ENCODE measurements at regions not wholly inside any gene's neighbourhood (a gene's known extent, or its start where the extent isn't known, plus 50 kb on each side); places are given as distances from the start of the nearest gene placed in this dataset.

- H3K9ac ChIP-seq (ENCODE audit: low read depth, low read length, poor library complexity, severe bottlenecking): no peak overlapping the region
- no peaks in the 10 kb centered on the region for H4K20me1 ChIP-seq (ENCODE audit: insufficient read depth, low read length, poor library complexity, severe bottlenecking)
- no peaks in the 10 kb centered on the region for H3K27me3 ChIP-seq (ENCODE audit: insufficient read depth, low read length, poor library complexity, severe bottlenecking)
- no peaks in the 10 kb centered on the region for H3K4me1 ChIP-seq (ENCODE audit: insufficient read depth, low read length, poor library complexity, severe bottlenecking)
- H3K4me2 ChIP-seq (ENCODE audit: low read depth, low read length, poor library complexity, severe bottlenecking): no peak overlapping the region
- no peaks in the 10 kb centered on the region for H3K36me3 ChIP-seq (ENCODE audit: insufficient read depth, low read length)
- H2AFZ ChIP-seq (ENCODE audit: low read length): no peak overlapping the region
- H3K79me2 ChIP-seq (ENCODE audit: insufficient read depth, low read length): no peaks in the 10 kb centered on the region
- TF ChIP-seq EZH2phosphoT487 (IDR thresholded peaks at IDR 0.05; ENCODE audit: borderline replicate concordance): no peak
- no peak for TF ChIP-seq CTCF (conservative IDR thresholded peaks at IDR 0.05; ENCODE audit: low read length)
- no peaks in the 10 kb centered on the region for H3K9me2 ChIP-seq (replicated peaks; ENCODE audit: low read depth, low read length)
- no peaks in the 10 kb centered on the region for H3K9me3 ChIP-seq (ENCODE audit: insufficient read depth, low read depth, low read length)
- no peaks in the 10 kb centered on the region for H3F3A ChIP-seq (ENCODE audit: low read depth)
- H3K4me3 ChIP-seq (ENCODE audit: low read length, poor library complexity, severe bottlenecking): no peak overlapping the region
Observed at GRCh38 chr12:74120644-74121043, 417.0 kb upstream of the ATXN7L3B start.

GRCh38 chr12:74129702-74130101, 407.9 kb upstream of the ATXN7L3B start:
- H4K20me1 ChIP-seq (ENCODE audit: insufficient read depth, low read length, poor library complexity, severe bottlenecking): no peaks in the 10 kb centered on the region
- no peaks in the 10 kb centered on the region for H3F3A ChIP-seq (ENCODE audit: low read depth)
- H3K79me2 ChIP-seq (ENCODE audit: insufficient read depth, low read length): no peaks in the 10 kb centered on the region
- TF ChIP-seq CTCF (conservative IDR thresholded peaks at IDR 0.05; ENCODE audit: low read length) (no peak), EZH2phosphoT487 (IDR thresholded peaks at IDR 0.05; ENCODE audit: borderline replicate concordance) (no peak)
- no peaks in the 10 kb centered on the region for H3K4me1 ChIP-seq (ENCODE audit: insufficient read depth, low read length, poor library complexity, severe bottlenecking)
- no peaks in the 10 kb centered on the region for H3K9me2 ChIP-seq (replicated peaks; ENCODE audit: low read depth, low read length)
- no peak overlapping the region for H3K9ac ChIP-seq (ENCODE audit: low read depth, low read length, poor library complexity, severe bottlenecking)
- no peak overlapping the region for H2AFZ ChIP-seq (ENCODE audit: low read length)
- no peak overlapping the region for H3K4me3 ChIP-seq (ENCODE audit: low read length, poor library complexity, severe bottlenecking)
- H3K36me3 ChIP-seq (ENCODE audit: insufficient read depth, low read length): no peaks in the 10 kb centered on the region
- H3K27me3 ChIP-seq (ENCODE audit: insufficient read depth, low read length, poor library complexity, severe bottlenecking): no peaks in the 10 kb centered on the region
- no peaks in the 10 kb centered on the region for H3K9me3 ChIP-seq (ENCODE audit: insufficient read depth, low read depth, low read length)
- H3K4me2 ChIP-seq (ENCODE audit: low read depth, low read length, poor library complexity, severe bottlenecking): no peak overlapping the region

- no peaks in the 10 kb centered on the region for H4K20me1 ChIP-seq (ENCODE audit: insufficient read depth, low read length, poor library complexity, severe bottlenecking)
- H3K9me2 ChIP-seq (replicated peaks; ENCODE audit: low read depth, low read length): no peaks in the 10 kb centered on the region
- no peak overlapping the region for H3K9ac ChIP-seq (ENCODE audit: low read depth, low read length, poor library complexity, severe bottlenecking)
- no peaks in the 10 kb centered on the region for H3K79me2 ChIP-seq (ENCODE audit: insufficient read depth, low read length)
- H3K4me1 ChIP-seq (ENCODE audit: insufficient read depth, low read length, poor library complexity, severe bottlenecking): no peaks in the 10 kb centered on the region
- H3F3A ChIP-seq (ENCODE audit: low read depth): no peaks in the 10 kb centered on the region
- no peak overlapping the region for H2AFZ ChIP-seq (ENCODE audit: low read length)
- no peak overlapping the region for H3K4me3 ChIP-seq (ENCODE audit: low read length, poor library complexity, severe bottlenecking)
- TF ChIP-seq CTCF (conservative IDR thresholded peaks at IDR 0.05; ENCODE audit: low read length): no peak
- TF ChIP-seq EZH2phosphoT487 (IDR thresholded peaks at IDR 0.05; ENCODE audit: borderline replicate concordance): no peak
- H3K27me3 ChIP-seq (ENCODE audit: insufficient read depth, low read length, poor library complexity, severe bottlenecking): no peaks in the 10 kb centered on the region
- H3K36me3 ChIP-seq (ENCODE audit: insufficient read depth, low read length): no peaks in the 10 kb centered on the region
- no peaks in the 10 kb centered on the region for H3K9me3 ChIP-seq (ENCODE audit: insufficient read depth, low read depth, low read length)
- H3K4me2 ChIP-seq (ENCODE audit: low read depth, low read length, poor library complexity, severe bottlenecking): no peak overlapping the region
Observed at GRCh38 chr12:74144396-74144795, 393.2 kb upstream of the ATXN7L3B start.

Data from Loucy (cell line).